ENCODE measurements at regions not wholly inside any gene's neighbourhood (a gene's known extent, or its start where the extent isn't known, plus 50 kb on each side); places are given as distances from the start of the nearest gene placed in this dataset.

DNA sequence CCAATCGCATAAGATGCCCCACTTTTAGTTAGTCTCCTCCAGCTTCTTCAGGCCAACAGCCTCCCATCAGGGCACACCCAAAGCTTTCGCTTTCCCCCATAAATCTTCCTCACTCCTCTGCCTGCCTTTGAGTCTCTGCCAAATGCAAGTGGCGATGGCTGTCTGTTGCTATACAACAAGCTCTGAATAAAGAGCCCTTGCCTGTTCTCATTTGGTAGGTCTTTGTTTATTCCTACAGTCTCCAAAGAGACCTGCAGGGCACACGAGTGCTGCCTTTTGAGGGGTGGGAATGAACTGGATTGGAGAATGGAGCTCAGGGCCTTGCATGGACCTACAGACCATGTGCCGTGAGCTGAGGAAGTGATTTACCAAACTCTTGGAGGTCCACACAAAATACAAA lies 52.2 kb upstream of the SOD3 start:
- no peak for FAIRE-seq
- DNase-seq (ENCODE audit: insufficient read length, low spot score) = no peak
- TF ChIP-seq POLR2A (IDR thresholded peaks at IDR 0.05; ENCODE audit: low read depth, low read length) = no peak

DNA sequence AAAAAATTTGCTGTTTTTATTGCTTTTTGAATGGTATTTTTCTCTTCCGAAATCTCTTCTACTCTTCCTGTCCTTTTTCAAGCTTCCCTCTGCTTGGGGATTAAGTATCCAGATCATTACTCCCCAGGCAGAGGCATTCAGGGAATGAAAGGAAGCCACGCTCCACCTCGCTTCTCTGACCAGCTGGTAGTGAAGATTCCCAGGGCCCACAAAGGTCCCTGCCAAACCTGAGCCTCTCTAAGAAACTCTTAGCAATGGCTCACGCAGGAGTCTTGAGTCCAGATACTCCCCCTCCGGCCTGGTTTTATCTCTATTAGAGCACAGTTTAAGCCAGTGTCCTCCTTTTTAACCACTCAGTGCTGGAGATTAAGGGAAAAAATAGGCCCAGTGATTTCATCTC lies 51.4 kb upstream of the SOD3 start:
- no peak for FAIRE-seq

DNA sequence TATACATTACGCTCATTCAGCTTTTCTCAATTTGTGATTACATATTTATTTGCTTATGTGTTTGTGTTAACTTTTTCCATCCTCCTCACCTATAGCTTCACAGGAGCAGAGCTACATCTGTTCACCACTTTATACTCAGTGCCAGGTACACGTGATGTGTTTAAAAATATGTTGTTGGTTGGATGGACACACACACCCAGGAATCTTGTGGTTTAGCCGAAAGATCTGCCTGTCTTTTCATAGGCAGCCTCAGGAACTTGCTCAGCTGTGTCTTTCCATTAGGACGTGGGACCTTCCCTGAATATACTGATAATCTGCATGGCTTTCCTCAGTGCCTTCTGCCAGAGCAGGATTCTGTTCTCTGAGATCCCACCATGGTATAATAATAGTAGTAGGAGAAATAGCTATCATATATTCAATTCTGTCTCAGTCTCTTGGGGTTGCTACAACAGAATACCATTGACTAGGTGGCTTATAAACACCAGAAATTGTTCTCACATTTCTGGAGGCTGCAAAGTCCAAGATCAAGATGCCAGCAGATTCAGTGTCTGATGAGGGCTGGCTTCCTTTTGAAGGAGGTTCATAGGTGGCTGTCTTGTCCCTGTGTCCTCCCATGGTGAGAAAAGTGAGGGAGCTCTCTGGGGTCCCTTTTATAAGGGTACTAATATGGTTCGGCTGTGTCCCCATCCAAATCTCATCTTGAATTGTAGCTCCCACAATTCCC lies 50.0 kb upstream of the SOD3 start:
- TF ChIP-seq POLR2A (IDR thresholded peaks at IDR 0.05; ENCODE audit: low read depth, low read length) = no peak
- no peak for DNase-seq (ENCODE audit: insufficient read length, low spot score)
- FAIRE-seq = no peak

More for the DNA sequence above, 51.4 kb upstream of the SOD3 start:
- no peak for TF ChIP-seq POLR2A (IDR thresholded peaks at IDR 0.05; ENCODE audit: low read depth, low read length)
- DNase-seq (ENCODE audit: insufficient read length, low spot score) = no peak
